BLaER1 treated with 17β-estradiol and CSF1 and Interleukin-3, amounts not matched to agents 10 nM and 100 nM (cell line): ENCODE measurements at regions not wholly inside any gene's neighbourhood (a gene's known extent, or its start where the extent isn't known, plus 50 kb on each side); places are given as distances from the start of the nearest gene placed in this dataset.

Source experiments
- H3K27ac ChIP-seq, 11 experiments: shearing (Covaris generic); formaldehyde crosslinking; 2 replicates each; pipeline ENCODE4 v1.8.1; 2022
- H3K27me3 ChIP-seq, 11 experiments: shearing (Covaris generic); formaldehyde crosslinking; 2 replicates each; pipeline ENCODE4 v1.8.1; 2022
- H3K36me3 ChIP-seq, 11 experiments: shearing (Covaris generic); formaldehyde crosslinking; 2 replicates each; pipeline ENCODE4 v1.8.1; 2022
- H3K4me1 ChIP-seq, 10 experiments: shearing (Covaris generic); formaldehyde crosslinking; 2 replicates each; pipeline ENCODE4 v1.8.1; 2022
- H3K4me2 ChIP-seq, 11 experiments: shearing (Covaris generic); formaldehyde crosslinking; 2 replicates each; pipeline ENCODE4 v1.8.1; 2022
- H3K4me3 ChIP-seq, 10 experiments: shearing (Covaris generic); formaldehyde crosslinking; 2 replicates each; pipeline ENCODE4 v1.8.1; 2022
- H3K9ac ChIP-seq, 11 experiments: shearing (Covaris generic); formaldehyde crosslinking; 2 replicates each; pipeline ENCODE4 v1.8.1; 2022
- H3K9me3 ChIP-seq, 11 experiments: shearing (Covaris generic); formaldehyde crosslinking; replicated peaks in 1 of 11; 2 replicates each; pipeline ENCODE4 v1.8.1; 2022
- H4K20me1 ChIP-seq, 11 experiments: shearing (Covaris generic); formaldehyde crosslinking; 2 replicates each; pipeline ENCODE4 v1.8.1; 2022
- Cebpa-rat ChIP-seq, 11 experiments: shearing (Covaris generic); IDR thresholded peaks; 2 replicates each; pipeline ENCODE4 v1.8.1; 2022

DNA sequence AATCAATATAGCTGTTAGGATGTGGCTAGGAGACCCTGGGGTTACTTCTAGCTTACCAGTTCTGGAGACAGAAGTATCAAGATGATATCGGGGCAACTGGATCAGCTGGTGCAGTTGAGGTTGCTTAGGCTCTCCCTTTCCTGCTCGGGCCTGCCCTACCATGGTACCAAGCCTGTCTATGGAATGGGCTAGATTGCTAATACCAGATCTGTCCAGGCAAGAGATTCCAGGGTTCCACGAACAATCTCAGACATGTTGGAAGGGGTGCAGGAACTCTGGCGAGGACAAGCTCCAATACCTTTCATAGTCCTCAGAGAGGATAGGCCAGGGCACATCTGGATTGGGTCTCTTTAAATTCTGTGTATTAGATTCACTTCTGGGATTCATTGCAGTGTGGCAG is 53.8 kb downstream of the ADM start:
- H3K4me3 ChIP-seq: no peak overlapping the region
- no peak for TF ChIP-seq Cebpa-rat (IDR thresholded peaks at IDR 0.05)
- peaks cover 0 to 15% (median 0%) of the 10 kb centered on the region in 10 experiments; a peak in 4 of 20 replicates for H3K4me1 ChIP-seq
- H3K27ac ChIP-seq: no peak overlapping the region
- peaks cover 0 to 18% (median 0%) of the 10 kb centered on the region in 11 experiments; a peak in 3 of 22 replicates for H3K9me3 ChIP-seq
- no peaks in the 10 kb centered on the region for H3K36me3 ChIP-seq
- no peaks in the 10 kb centered on the region for H3K27me3 ChIP-seq
- no peak overlapping the region for H3K9ac ChIP-seq
- H4K20me1 ChIP-seq: no peaks in the 10 kb centered on the region
- H3K4me2 ChIP-seq: no peak overlapping the region

- no peaks in the 10 kb centered on the region for H4K20me1 ChIP-seq
- H3K4me1 ChIP-seq: peaks cover 0 to 15% (median 0%) of the 10 kb centered on the region in 10 experiments; a peak in 4 of 20 replicates
- H3K27ac ChIP-seq: no peak overlapping the region
- H3K27me3 ChIP-seq: no peaks in the 10 kb centered on the region
- H3K4me3 ChIP-seq: no peak overlapping the region
- no peak overlapping the region for H3K9ac ChIP-seq
- H3K9me3 ChIP-seq: peaks cover 0 to 18% (median 0%) of the 10 kb centered on the region in 11 experiments; a peak in 3 of 22 replicates
- H3K4me2 ChIP-seq: no peak overlapping the region
- no peaks in the 10 kb centered on the region for H3K36me3 ChIP-seq
- TF ChIP-seq Cebpa-rat (IDR thresholded peaks at IDR 0.05): no peak
These were observed 54.3 kb downstream of the ADM start for GRCh38 chr11:10359171-10359570.

- no peak overlapping the region for H3K4me2 ChIP-seq
- H3K9me3 ChIP-seq: peaks cover 0 to 14% (median 0%) of the 10 kb centered on the region in 11 experiments; a peak in 3 of 22 replicates
- no peaks in the 10 kb centered on the region for H3K27me3 ChIP-seq
- H3K4me1 ChIP-seq: 0 out of 20 replicates have a peak, but pooled peaks cover 0 to under 1% (median 0%) of the 10 kb centered on the region in 10 experiments
- no peak overlapping the region for H3K9ac ChIP-seq
- no peak for TF ChIP-seq Cebpa-rat (IDR thresholded peaks at IDR 0.05)
- no peak overlapping the region for H3K4me3 ChIP-seq
- H3K36me3 ChIP-seq: no peaks in the 10 kb centered on the region
- no peak overlapping the region for H3K27ac ChIP-seq
- no peaks in the 10 kb centered on the region for H4K20me1 ChIP-seq
These were observed 56.0 kb downstream of the ADM start for GRCh38 chr11:10360835-10361234.

DNA sequence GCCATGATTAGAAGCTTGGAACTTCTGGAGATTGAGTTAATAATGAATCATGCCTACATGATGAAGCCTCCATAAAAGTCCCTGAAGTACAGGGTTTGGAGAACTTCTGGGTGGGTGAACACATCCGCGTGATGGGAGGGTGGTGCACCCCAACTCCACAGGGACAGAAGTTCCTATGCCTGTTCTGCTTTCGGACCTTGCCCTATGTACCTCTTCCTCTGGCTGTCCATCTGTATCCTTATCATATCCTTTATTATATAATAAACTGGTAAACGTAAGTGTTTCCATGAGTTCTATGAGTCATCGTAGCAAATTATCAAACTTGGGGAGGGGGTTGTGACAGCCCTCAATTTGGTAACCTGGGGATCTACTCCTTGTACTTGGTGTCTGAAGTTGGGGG is 60.2 kb downstream of the ADM start:
- no peak overlapping the region for H3K27ac ChIP-seq

GRCh38 chr11:10366568-10367331 is 61.9 kb downstream of the ADM start:
- Histone ChIP-seq H3K9me3 (peaks cover 0 to 13% (median 10%) of the 10 kb centered on the region in 11 experiments; a peak in 10 of 22 replicates), H3K36me3 (no peaks in the 10 kb centered on the region), H3K27me3 (no peaks in the 10 kb centered on the region), H3K4me2 (peak overlapping the region in 10 of 11 experiments; percentile 3 to 69 (median 28); a peak in 13 of 22 replicates), H3K27ac (peak overlapping the region in 8 of 11 experiments; percentile 12 to 57 (median 42); a peak in 10 of 22 replicates), H4K20me1 (no peaks in the 10 kb centered on the region), H3K4me3 (no peak overlapping the region), H3K4me1 (peaks cover 4 to 14% (median 8%) of the 10 kb centered on the region in 10 experiments; a peak in 15 of 20 replicates), H3K9ac (no peak overlapping the region)
- no peak for TF ChIP-seq Cebpa-rat (IDR thresholded peaks at IDR 0.05)

More for the DNA sequence above, 60.2 kb downstream of the ADM start:
- TF ChIP-seq Cebpa-rat (IDR thresholded peaks at IDR 0.05): no peak
- peaks cover 0 to 13% (median 10%) of the 10 kb centered on the region in 11 experiments; a peak in 12 of 22 replicates for H3K9me3 ChIP-seq
- peaks cover 4 to 14% (median 8%) of the 10 kb centered on the region in 10 experiments; a peak in 15 of 20 replicates for H3K4me1 ChIP-seq
- H3K9ac ChIP-seq: no peak overlapping the region
- H3K4me2 ChIP-seq: no peak overlapping the region
- H4K20me1 ChIP-seq: no peaks in the 10 kb centered on the region
- H3K27me3 ChIP-seq: no peaks in the 10 kb centered on the region
- H3K36me3 ChIP-seq: no peaks in the 10 kb centered on the region
- H3K4me3 ChIP-seq: no peak overlapping the region

GRCh38 chr11:10371926-10372641 is 67.2 kb downstream of the ADM start:
- no peak for TF ChIP-seq Cebpa-rat (IDR thresholded peaks at IDR 0.05)
- H3K9me3 ChIP-seq: peaks cover 0 to 11% (median 10%) of the 10 kb centered on the region in 11 experiments; a peak in 10 of 22 replicates
- no peak overlapping the region for H3K27ac ChIP-seq
- no peaks in the 10 kb centered on the region for H3K27me3 ChIP-seq
- H3K4me3 ChIP-seq: no peak overlapping the region
- H3K36me3 ChIP-seq: no peaks in the 10 kb centered on the region
- H3K4me2 ChIP-seq: no peak overlapping the region
- H3K4me1 ChIP-seq: peaks cover 0 to 29% (median 7%) of the 10 kb centered on the region in 10 experiments; a peak in 14 of 20 replicates
- H3K9ac ChIP-seq: no peak overlapping the region
- no peaks in the 10 kb centered on the region for H4K20me1 ChIP-seq

DNA sequence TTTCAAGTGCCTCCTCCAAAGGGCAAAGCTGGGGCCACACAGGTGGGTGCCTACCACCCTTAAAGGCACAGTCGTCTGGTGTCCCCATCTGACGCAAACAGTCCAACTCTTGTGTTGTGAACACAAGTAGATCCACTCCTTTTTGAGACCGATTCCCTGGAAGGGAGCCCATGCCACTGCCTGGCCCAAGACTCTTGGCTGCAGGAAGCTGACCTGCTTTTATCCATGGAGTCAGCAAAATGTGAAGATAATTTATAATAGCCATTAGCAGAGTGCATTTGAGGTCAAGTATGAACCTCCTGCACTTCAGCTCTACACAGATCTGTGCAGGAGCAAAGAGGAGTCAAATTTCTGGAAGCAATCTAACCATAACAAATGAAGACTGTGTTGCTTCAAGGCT is 68.5 kb downstream of the ADM start:
- TF ChIP-seq Cebpa-rat (IDR thresholded peaks at IDR 0.05): no peak
- Histone ChIP-seq H3K27me3 (no peaks in the 10 kb centered on the region), H3K9me3 (peaks cover 0 to under 1% (median 0%) of the 10 kb centered on the region in 11 experiments; a peak in 1 of 22 replicates), H3K4me3 (no peak overlapping the region), H3K4me1 (peaks cover 4 to 39% (median 13%) of the 10 kb centered on the region in 10 experiments; a peak in 17 of 20 replicates), H3K27ac (no peak overlapping the region), H4K20me1 (no peaks in the 10 kb centered on the region), H3K4me2 (no peak overlapping the region; a peak in 1 of 22 replicates), H3K36me3 (no peaks in the 10 kb centered on the region), H3K9ac (no peak overlapping the region)

GRCh38 chr11:10373929-10374328 is 69.1 kb downstream of the ADM start:
- Histone ChIP-seq H3K9me3 (no peaks in the 10 kb centered on the region), H3K4me1 (peaks cover 4 to 44% (median 13%) of the 10 kb centered on the region in 10 experiments; a peak in 17 of 20 replicates), H3K27ac (no peak overlapping the region), H3K4me3 (no peak overlapping the region), H3K36me3 (no peaks in the 10 kb centered on the region), H3K4me2 (no peak overlapping the region), H4K20me1 (no peaks in the 10 kb centered on the region), H3K9ac (no peak overlapping the region), H3K27me3 (no peaks in the 10 kb centered on the region)
- TF ChIP-seq Cebpa-rat (IDR thresholded peaks at IDR 0.05): no peak

- peaks cover 4 to 49% (median 13%) of the 10 kb centered on the region in 10 experiments; a peak in 17 of 20 replicates for H3K4me1 ChIP-seq
- H3K27ac ChIP-seq: no peak overlapping the region
- H3K4me2 ChIP-seq: peak overlapping the region in 2 of 11 experiments; percentile 67 to 86; a peak in 3 of 22 replicates
- H3K4me3 ChIP-seq: no peak overlapping the region
- no peaks in the 10 kb centered on the region for H4K20me1 ChIP-seq
- H3K36me3 ChIP-seq: no peaks in the 10 kb centered on the region
- TF ChIP-seq Cebpa-rat (IDR thresholded peaks at IDR 0.05): no peak
- H3K9ac ChIP-seq: no peak overlapping the region
- no peaks in the 10 kb centered on the region for H3K27me3 ChIP-seq
- H3K9me3 ChIP-seq: no peaks in the 10 kb centered on the region
These were observed 69.5 kb downstream of the ADM start for GRCh38 chr11:10374386-10374785.
